ENCODE measurements at regions not wholly inside any gene's neighbourhood (a gene's known extent, or its start where the extent isn't known, plus 50 kb on each side); places are given as distances from the start of the nearest gene placed in this dataset.

GRCh38 chr18:78546281-78546680, 433.3 kb upstream of the SALL3 start:
- no peak for TF ChIP-seq ZNF384 (IDR thresholded peaks at IDR 0.05)
- TF ChIP-seq FOXM1 (IDR thresholded peaks at IDR 0.05; ENCODE audit: borderline replicate concordance): no peak
- no peak for TF ChIP-seq SP1 (IDR thresholded peaks at IDR 0.05)
- TF ChIP-seq NFRKB (IDR thresholded peaks at IDR 0.05): no peak
- no peak for TF ChIP-seq ELF4 (IDR thresholded peaks at IDR 0.05)
- no peak for TF ChIP-seq CTBP1 (IDR thresholded peaks at IDR 0.05; ENCODE audit: borderline replicate concordance)
- TF ChIP-seq BHLHE40 (IDR thresholded peaks at IDR 0.05; ENCODE audit: borderline replicate concordance): no peak
